Inferior parietal cortex (tissue), 1 donor: ENCODE measurements at regions not wholly inside any gene's neighbourhood (a gene's known extent, or its start where the extent isn't known, plus 50 kb on each side); places are given as distances from the start of the nearest gene placed in this dataset.
"Not testable (repeated sequence)": the region's sequence is repeated elsewhere in the genome, so short reads cannot be mapped to it uniquely, and the experiment has no call there.

Experiments used
- DNase-seq: peaks from one replicate; pipeline ENCODE4 v3.0.0-alpha.2; 2016; ENCODE audit errors: extremely low spot score

- no peak for DNase-seq
Measured at GRCh38 chr5:96483878-96484277, 50.8 kb upstream of the PCSK1 start.

- DNase-seq = no peak
Measured at GRCh38 chr5:96487859-96488258, 54.8 kb upstream of the PCSK1 start.

- DNase-seq = no peak
Measured at GRCh38 chr5:96489532-96489931, 56.5 kb upstream of the PCSK1 start.

GRCh38 chr5:96492459-96493047 lies 59.5 kb upstream of the PCSK1 start:
- no peak for DNase-seq

GRCh38 chr5:96493219-96493790 lies 60.3 kb upstream of the PCSK1 start:
- DNase-seq = no peak

GRCh38 chr5:96495412-96495811 lies 62.4 kb upstream of the PCSK1 start:
- not testable (repeated sequence) for DNase-seq

GRCh38 chr5:96497027-96497426 lies 64.0 kb upstream of the PCSK1 start:
- DNase-seq = not testable (repeated sequence)

GRCh38 chr5:96499753-96500345 lies 66.8 kb upstream of the PCSK1 start:
- DNase-seq = no peak

GRCh38 chr5:96501991-96502646 lies 69.1 kb upstream of the PCSK1 start:
- DNase-seq = no peak

- no peak for DNase-seq
Measured at GRCh38 chr5:96503501-96504236, 70.6 kb upstream of the PCSK1 start.

GRCh38 chr5:96506376-96506775 lies 73.3 kb upstream of the PCSK1 start:
- DNase-seq = no peak

GRCh38 chr5:96506866-96507527 lies 73.9 kb upstream of the PCSK1 start:
- DNase-seq = no peak

- no peak for DNase-seq
Measured at GRCh38 chr5:96509316-96509715, 76.3 kb upstream of the PCSK1 start.

- DNase-seq = no peak
Measured at GRCh38 chr5:96509721-96510350, 76.8 kb upstream of the PCSK1 start.

- peak; percentile 13 for DNase-seq
Measured at GRCh38 chr5:96516631-96517071, 83.6 kb upstream of the PCSK1 start.

- DNase-seq = peak; percentile 25
Measured at GRCh38 chr5:96517295-96517694, 84.2 kb upstream of the PCSK1 start.

GRCh38 chr5:96520345-96520744 lies 87.3 kb upstream of the PCSK1 start:
- DNase-seq = no peak

- no peak for DNase-seq
Measured at GRCh38 chr5:96522635-96523355, 89.7 kb upstream of the PCSK1 start.

GRCh38 chr5:96527768-96528661 lies 95.0 kb upstream of the PCSK1 start:
- no peak for DNase-seq
